ENCODE measurements at regions not wholly inside any gene's neighbourhood (a gene's known extent, or its start where the extent isn't known, plus 50 kb on each side); places are given as distances from the start of the nearest gene placed in this dataset.

DNA sequence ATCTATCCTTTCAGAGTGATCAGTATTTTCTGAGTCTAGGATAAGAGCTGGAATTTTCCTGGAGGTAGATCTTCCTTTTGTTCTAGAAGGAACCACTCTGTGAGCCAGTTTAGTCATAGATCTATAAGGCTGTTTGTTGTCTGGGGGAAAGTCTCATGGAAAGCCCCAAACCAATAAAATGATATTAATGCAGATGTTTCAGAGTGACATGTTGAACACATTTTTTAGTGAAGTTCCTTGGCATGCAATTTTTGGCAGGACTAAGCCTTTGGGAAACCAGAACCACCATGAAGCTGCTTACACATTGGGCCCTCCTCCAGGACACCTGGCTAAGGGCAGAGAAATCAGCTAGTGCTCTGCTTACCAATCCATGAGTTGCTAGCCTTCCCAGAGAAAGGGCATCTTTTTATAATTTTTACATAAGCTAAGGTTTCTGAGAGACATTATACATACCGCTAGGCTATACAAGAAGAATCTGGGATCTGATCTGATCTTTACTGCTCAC is 101.5 kb upstream of the PCED1B start:
- POLR2A ChIA-PET, result interaction anchor here (1.0 kb wide), 1 partner anchor 905 kb away, joined by 3 read pairs; no protein-coding TSS in a partner anchor
- intact Hi-C loops (cut with DNase I, micrococcal nuclease), result no loop called here
- no peak overlapping the region for H3K4me3 ChIP-seq (ENCODE audit: low read length)
- H3K9me3 Mint-ChIP-seq, result no peaks in the 10 kb centered on the region
- H3K27me3 ChIP-seq (ENCODE audit: control insufficient read depth in 1 of 2, insufficient read depth in 2 of 2, low read length in 2 of 2), result no peaks in the 10 kb centered on the region
- H3K4me1 ChIP-seq (ENCODE audit: insufficient read depth, low read length), result no peaks in the 10 kb centered on the region
- no peaks in the 10 kb centered on the region for H3K36me3 Mint-ChIP-seq (ENCODE audit: low read depth)
- no peaks in the 10 kb centered on the region for H3K36me3 ChIP-seq (ENCODE audit: insufficient read depth, low read length)
- DNase-seq (no peak), ATAC-seq (ENCODE audit: poor library complexity) (no peak)
- H3K9me3 ChIP-seq (ENCODE audit: control insufficient read depth in 1 of 2, insufficient read depth in 1 of 2, low read length in 2 of 2), result no peaks in the 10 kb centered on the region
- H3K4me1 Mint-ChIP-seq (ENCODE audit: low read depth), result no peaks in the 10 kb centered on the region
- TF ChIP-seq, protein P1, sequence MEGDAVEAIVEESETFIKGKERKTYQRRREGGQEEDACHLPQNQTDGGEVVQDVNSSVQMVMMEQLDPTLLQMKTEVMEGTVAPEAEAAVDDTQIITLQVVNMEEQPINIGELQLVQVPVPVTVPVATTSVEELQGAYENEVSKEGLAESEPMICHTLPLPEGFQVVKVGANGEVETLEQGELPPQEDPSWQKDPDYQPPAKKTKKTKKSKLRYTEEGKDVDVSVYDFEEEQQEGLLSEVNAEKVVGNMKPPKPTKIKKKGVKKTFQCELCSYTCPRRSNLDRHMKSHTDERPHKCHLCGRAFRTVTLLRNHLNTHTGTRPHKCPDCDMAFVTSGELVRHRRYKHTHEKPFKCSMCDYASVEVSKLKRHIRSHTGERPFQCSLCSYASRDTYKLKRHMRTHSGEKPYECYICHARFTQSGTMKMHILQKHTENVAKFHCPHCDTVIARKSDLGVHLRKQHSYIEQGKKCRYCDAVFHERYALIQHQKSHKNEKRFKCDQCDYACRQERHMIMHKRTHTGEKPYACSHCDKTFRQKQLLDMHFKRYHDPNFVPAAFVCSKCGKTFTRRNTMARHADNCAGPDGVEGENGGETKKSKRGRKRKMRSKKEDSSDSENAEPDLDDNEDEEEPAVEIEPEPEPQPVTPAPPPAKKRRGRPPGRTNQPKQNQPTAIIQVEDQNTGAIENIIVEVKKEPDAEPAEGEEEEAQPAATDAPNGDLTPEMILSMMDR (IDR thresholded peaks at IDR 0.05), result no peak
- peaks cover 37% of the 10 kb centered on the region for H3K27me3 Mint-ChIP-seq
- CTCF ChIA-PET, result interaction anchor here (0.7 kb wide), 1 partner anchor 1323 kb away, joined by 3 read pairs; no protein-coding TSS in a partner anchor
- H3K27ac Mint-ChIP-seq, result no peak overlapping the region
- no peak overlapping the region for H3K27ac ChIP-seq (ENCODE audit: low read depth in 1 of 2, low read length in 2 of 2)
- H3K4me3 Mint-ChIP-seq, result no peak overlapping the region

DNA sequence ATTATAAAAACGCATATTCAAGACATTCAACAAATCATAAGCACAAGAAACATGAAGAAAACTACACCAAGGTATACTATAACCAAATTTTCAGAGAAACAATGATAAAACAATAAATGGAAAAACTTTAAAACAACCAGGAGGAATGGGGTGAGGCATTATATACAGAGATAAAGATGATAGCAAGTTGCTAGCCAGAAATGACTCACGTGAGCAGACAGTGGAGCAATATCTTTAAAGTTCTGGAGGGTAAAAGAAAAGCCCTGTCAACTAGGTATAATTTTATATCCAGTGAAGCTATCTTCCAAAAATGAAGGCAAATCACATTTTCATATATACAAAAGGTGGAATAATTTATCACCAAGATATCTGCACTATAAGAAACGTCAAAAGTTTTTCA is 97.8 kb upstream of the PCED1B start:
- ATAC-seq (ENCODE audit: poor library complexity), result no peak
- H3K27me3 Mint-ChIP-seq, result peaks cover 26% of the 10 kb centered on the region

DNA sequence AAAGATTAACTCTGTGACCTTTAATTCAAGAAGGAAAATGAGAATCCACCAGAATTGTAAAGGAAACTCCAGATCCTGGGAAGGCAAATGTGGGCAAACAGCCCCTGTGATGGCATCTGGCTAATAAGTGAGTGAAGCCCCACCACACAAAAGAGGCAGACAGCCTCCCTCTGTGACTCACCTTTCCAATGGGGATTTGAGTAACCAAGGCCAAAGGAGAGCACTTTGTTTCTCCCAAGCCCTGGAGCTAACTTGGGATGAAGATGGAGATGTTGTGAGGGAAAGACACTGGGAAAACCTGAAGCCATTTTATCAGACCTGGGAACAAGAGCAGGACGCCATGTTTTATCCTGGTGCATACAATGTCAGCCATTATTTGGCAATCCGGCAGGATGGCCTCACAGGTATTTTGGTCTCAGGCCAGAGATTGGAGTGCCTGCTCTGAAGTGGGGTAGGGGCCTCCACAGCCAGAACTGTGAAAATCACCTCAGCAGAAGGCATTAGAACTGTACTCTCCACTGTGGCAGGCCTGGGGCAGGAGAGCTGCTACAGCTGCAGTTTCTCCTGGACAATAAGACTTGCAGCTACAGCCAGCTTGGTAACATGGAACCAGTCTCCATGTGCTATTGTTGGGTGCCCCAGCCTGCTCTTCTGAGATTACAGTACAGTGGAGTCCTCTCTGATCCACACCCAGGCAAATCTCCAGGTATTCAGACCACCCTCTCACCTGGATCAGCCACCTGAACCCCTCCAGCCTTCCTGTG is 96.6 kb upstream of the PCED1B start:
- no peak for DNase-seq
- no peak for ATAC-seq (ENCODE audit: poor library complexity)
- no peaks in the 10 kb centered on the region for H3K36me3 ChIP-seq (ENCODE audit: insufficient read depth, low read length)
- TF ChIP-seq, protein P1 (IDR thresholded peaks at IDR 0.05), result no peak
- Mint-ChIP-seq H3K27ac (no peak overlapping the region), H3K4me3 (no peak overlapping the region), H3K36me3 (ENCODE audit: low read depth) (no peaks in the 10 kb centered on the region), H3K27me3 (peaks cover 20% of the 10 kb centered on the region), H3K9me3 (no peaks in the 10 kb centered on the region), H3K4me1 (ENCODE audit: low read depth) (peaks cover 7% of the 10 kb centered on the region)
- intact Hi-C loops (cut with DNase I, micrococcal nuclease), result loop anchor here in 1 of 2 experiments (10.0 kb wide), 1 partner anchor 858 kb away; no protein-coding TSS in a partner anchor
- CTCF ChIA-PET, result no interaction called here
- no peaks in the 10 kb centered on the region for H3K9me3 ChIP-seq (ENCODE audit: control insufficient read depth in 1 of 2, insufficient read depth in 1 of 2, low read length in 2 of 2)
- no peak overlapping the region for H3K4me3 ChIP-seq (ENCODE audit: low read length)
- H3K4me1 ChIP-seq (ENCODE audit: insufficient read depth, low read length), result peaks cover 10% of the 10 kb centered on the region
- no peak overlapping the region for H3K27ac ChIP-seq (ENCODE audit: low read depth in 1 of 2, low read length in 2 of 2)
- POLR2A ChIA-PET, result no interaction called here
- peaks cover 2 to 7% of the 10 kb centered on the region in 2 experiments for H3K27me3 ChIP-seq (ENCODE audit: control insufficient read depth in 1 of 2, insufficient read depth in 2 of 2, low read length in 2 of 2)

More for the DNA sequence above, 97.8 kb upstream of the PCED1B start:
- H3K27me3 ChIP-seq (ENCODE audit: control insufficient read depth in 1 of 2, insufficient read depth in 2 of 2, low read length in 2 of 2), result peaks cover 2 to 7% of the 10 kb centered on the region in 2 experiments
- Mint-ChIP-seq H3K36me3 (ENCODE audit: low read depth) (no peaks in the 10 kb centered on the region), H3K9me3 (no peaks in the 10 kb centered on the region), H3K4me3 (no peak overlapping the region), H3K4me1 (ENCODE audit: low read depth) (peaks cover 7% of the 10 kb centered on the region), H3K27ac (no peak overlapping the region)
- intact Hi-C loops (cut with DNase I, micrococcal nuclease), result loop anchor here in 1 of 2 experiments (10.0 kb wide), 1 partner anchor 857 kb away; no protein-coding TSS in a partner anchor
- H3K9me3 ChIP-seq (ENCODE audit: control insufficient read depth in 1 of 2, insufficient read depth in 1 of 2, low read length in 2 of 2), result no peaks in the 10 kb centered on the region
- ChIA-PET CTCF (no interaction called here), POLR2A (no interaction called here)
- TF ChIP-seq, protein P1 (IDR thresholded peaks at IDR 0.05), result no peak
- H3K4me1 ChIP-seq (ENCODE audit: insufficient read depth, low read length), result peaks cover 10% of the 10 kb centered on the region
- H3K27ac ChIP-seq (ENCODE audit: low read depth in 1 of 2, low read length in 2 of 2), result no peak overlapping the region
- H3K36me3 ChIP-seq (ENCODE audit: insufficient read depth, low read length), result no peaks in the 10 kb centered on the region
- DNase-seq, result no peak
- no peak overlapping the region for H3K4me3 ChIP-seq (ENCODE audit: low read length)

Data from CD4-positive, alpha-beta T cell (primary cell).